Endothelial cell of umbilical vein (primary cell): ENCODE measurements at regions not wholly inside any gene's neighbourhood (a gene's known extent, or its start where the extent isn't known, plus 50 kb on each side); places are given as distances from the start of the nearest gene placed in this dataset.

Experiments
- EZH2 ChIP-seq: IDR thresholded peaks from 2 replicates; pipeline ENCODE4 v1.6.1; 2012; ENCODE audit warnings: borderline replicate concordance, low read depth, mild to moderate bottlenecking, moderate library complexity, low read length, inconsistent platforms; ENCODE audit not compliant: severe bottlenecking
- MYC ChIP-seq: IDR thresholded peaks from one replicate; pipeline ENCODE4 v1.6.1; 2011; ENCODE audit warnings: mild to moderate bottlenecking, low read depth, low read length
- POLR2A ChIP-seq: IDR thresholded peaks from 2 replicates; pipeline ENCODE4 v1.6.1; 2012; ENCODE audit warnings: low read depth, mild to moderate bottlenecking, control low read depth, low read length
- POLR2AphosphoS5 ChIP-seq: IDR thresholded peaks from 2 replicates; pipeline ENCODE4 v1.6.1; 2012; ENCODE audit warnings: low read depth, mild to moderate bottlenecking, control low read depth, low read length, moderate library complexity; ENCODE audit not compliant: insufficient read depth
- TF ChIP-seq, protein P1 (sequence below), 2 donors: IDR thresholded peaks; 1 replicate in 1 of 2; 2 replicates in 1 of 2; pipeline ENCODE4 v1.5.1; 2011; ENCODE audit warnings: low read length in 2 of 2, mild to moderate bottlenecking in 2 of 2, moderate library complexity in 2 of 2, control low read depth in 1 of 2, inconsistent platforms in 1 of 2, low read depth in 1 of 2; ENCODE audit not compliant: insufficient read depth in 1 of 2; ENCODE audit errors: extremely low read depth in 1 of 2
- TF ChIP-seq, protein P2 (sequence below): IDR thresholded peaks from 2 replicates; pipeline ENCODE4 v1.6.1; 2011; ENCODE audit not compliant: insufficient read depth, insufficient read length

DNA sequence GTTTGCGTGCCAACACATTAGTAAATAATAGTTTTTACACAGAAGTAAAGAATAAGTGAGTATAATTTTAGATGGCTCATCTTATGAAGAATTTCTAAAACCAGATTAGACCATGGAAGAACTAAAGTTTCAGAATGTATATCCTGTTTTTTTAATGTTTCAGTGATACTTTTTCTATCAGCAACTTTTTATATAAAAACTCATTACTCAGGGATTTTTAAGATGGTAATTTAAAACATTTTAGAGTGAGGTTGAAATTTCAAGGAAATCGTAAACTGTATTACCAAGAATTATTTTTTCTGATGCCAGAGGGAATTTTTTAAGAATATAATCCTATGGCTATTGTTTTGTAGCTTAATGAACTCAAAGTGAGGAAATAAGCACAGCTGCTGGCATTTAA, 128.5 kb upstream of the FANCL start:
- TF ChIP-seq EZH2, result no peak
- TF ChIP-seq, protein P1, sequence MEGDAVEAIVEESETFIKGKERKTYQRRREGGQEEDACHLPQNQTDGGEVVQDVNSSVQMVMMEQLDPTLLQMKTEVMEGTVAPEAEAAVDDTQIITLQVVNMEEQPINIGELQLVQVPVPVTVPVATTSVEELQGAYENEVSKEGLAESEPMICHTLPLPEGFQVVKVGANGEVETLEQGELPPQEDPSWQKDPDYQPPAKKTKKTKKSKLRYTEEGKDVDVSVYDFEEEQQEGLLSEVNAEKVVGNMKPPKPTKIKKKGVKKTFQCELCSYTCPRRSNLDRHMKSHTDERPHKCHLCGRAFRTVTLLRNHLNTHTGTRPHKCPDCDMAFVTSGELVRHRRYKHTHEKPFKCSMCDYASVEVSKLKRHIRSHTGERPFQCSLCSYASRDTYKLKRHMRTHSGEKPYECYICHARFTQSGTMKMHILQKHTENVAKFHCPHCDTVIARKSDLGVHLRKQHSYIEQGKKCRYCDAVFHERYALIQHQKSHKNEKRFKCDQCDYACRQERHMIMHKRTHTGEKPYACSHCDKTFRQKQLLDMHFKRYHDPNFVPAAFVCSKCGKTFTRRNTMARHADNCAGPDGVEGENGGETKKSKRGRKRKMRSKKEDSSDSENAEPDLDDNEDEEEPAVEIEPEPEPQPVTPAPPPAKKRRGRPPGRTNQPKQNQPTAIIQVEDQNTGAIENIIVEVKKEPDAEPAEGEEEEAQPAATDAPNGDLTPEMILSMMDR (IDR thresholded peaks at IDR 0.05; ENCODE audit: extremely low read depth in 1 of 2, insufficient read depth in 1 of 2, low read depth in 1 of 2, low read length in 2 of 2), result no peak
- no peak for TF ChIP-seq POLR2AphosphoS5
- TF ChIP-seq POLR2A, result no peak
- TF ChIP-seq, protein P2, sequence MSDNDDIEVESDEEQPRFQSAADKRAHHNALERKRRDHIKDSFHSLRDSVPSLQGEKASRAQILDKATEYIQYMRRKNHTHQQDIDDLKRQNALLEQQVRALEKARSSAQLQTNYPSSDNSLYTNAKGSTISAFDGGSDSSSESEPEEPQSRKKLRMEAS, result no peak
- no peak for TF ChIP-seq MYC
